ENCODE measurements at regions not wholly inside any gene's neighbourhood (a gene's known extent, or its start where the extent isn't known, plus 50 kb on each side); places are given as distances from the start of the nearest gene placed in this dataset.
A peak's percentile ranks its signal among the peaks of the same experiment; 100 is the strongest.
"Not testable (repeated sequence)": the region's sequence is repeated elsewhere in the genome, so short reads cannot be mapped to it uniquely, and the experiment has no call there.

GRCh38 chr18:76307293-76307690, 187.8 kb downstream of the ZNF516 start:
- DNase-seq (ENCODE audit: low spot score): no peak

GRCh38 chr18:76306685-76307292, 188.3 kb downstream of the ZNF516 start:
- no peak for DNase-seq (ENCODE audit: low spot score)

DNA sequence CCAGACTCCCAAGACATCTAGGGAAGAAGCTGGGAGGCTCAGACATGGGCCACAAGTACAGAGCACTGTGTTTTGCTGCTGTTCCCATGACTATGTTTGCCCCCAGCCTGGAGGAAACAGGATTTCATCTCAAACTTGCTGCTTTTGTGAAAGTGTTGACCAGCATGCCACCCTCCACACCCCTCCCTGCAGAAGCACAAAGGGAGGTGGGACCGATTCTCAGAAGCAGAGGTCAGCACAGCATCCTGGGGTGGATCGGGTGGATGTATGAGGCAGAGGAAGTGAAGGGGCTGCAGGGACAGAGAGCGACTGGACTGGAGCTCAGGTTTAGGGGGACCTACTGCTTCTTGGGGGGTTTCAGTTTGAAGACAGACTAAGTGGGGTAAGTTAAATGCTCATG, 209.2 kb downstream of the ZNF516 start:
- DNase-seq (ENCODE audit: low spot score): no peak

DNA sequence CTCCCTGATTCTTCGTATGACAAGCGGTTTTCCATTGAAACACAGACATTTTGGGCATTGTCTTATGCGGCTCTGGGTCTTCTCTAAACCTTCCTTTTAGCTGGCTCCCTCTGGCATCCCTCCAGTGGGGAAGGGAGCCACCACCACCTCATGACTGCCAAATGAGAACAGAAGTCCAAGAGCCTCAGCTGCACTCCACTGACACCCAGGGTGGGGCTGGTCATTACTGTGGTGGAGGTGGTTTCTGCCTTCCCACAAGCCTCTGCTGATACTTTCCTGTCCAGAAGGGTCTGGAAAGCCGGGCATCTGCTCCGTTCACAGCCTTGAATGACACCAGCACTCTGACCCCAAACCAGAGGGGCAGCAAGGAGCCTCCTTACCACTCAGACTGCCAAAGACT, 213.5 kb downstream of the ZNF516 start:
- DNase-seq (ENCODE audit: low spot score): no peak

DNA sequence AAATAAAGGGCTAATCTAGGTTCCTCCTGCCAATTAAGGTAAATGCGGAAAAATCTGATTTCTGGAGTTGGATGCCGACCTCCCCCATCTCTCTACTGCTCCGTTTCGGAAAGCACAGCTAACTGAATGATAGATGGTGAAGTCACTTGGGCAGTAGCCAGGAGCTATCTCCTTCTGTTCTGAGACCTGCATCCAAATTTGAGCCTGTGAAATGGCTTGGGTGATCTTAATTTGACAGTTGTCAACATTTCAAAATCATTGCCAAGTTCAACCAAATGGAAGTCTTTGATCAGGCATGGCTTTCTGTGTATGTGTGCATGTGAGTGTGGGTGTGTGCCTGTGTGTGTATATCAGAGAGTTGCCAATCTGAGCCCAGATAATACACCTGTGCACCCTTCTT, 217.2 kb downstream of the ZNF516 start:
- DNase-seq (ENCODE audit: low spot score): no peak

- DNase-seq (ENCODE audit: low spot score): peak; percentile 27
Observed at GRCh38 chr18:76275727-76276313, 219.2 kb downstream of the ZNF516 start.

GRCh38 chr18:76274468-76275289, 220.4 kb downstream of the ZNF516 start:
- DNase-seq (ENCODE audit: low spot score): peak; percentile 28

DNA sequence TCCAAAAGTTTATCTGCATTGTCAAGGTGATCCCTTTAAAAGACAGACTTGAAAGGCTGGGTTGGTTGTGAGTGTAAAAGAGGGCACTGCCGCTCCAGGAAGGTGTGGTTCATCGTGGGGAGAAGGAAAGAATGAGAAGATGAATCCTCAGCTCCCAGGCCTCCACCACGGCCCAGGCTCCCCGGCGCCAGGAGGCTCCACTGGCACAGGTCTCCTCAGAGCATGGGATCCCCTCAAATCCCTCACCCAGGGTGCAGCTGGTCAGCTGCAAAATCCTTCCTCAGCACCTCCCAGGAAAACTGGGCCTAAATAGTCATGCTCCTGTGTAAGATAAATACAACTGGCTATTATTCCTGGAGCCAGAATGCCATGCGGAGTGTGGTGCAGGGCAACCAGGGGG, 221.1 kb downstream of the ZNF516 start:
- no peak for DNase-seq (ENCODE audit: low spot score)

DNA sequence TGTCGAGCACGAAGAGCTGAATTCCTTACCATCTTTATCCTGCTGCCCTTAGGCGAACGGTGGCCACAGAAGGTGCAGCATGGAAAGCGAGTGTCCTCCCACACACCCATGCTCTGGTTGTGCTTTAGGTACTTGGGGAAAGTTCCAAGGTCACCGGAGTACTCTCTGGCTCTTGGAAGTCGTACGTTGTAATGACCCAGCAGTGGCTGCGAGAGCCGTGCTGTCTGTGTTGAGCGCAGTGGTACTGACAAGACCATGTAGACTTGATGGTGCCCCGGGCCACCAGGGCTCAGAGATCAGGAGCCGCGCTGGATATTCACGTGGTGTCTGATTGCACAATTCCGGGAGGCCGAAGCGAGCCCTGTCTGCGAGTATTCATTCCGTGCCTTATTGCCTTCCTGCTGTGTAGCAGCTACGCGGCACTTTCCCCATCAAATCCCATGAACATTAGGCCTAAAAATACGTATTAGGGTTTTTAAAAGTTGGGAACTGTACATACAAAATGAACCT, 222.0 kb downstream of the ZNF516 start:
- DNase-seq (ENCODE audit: low spot score): no peak

DNA sequence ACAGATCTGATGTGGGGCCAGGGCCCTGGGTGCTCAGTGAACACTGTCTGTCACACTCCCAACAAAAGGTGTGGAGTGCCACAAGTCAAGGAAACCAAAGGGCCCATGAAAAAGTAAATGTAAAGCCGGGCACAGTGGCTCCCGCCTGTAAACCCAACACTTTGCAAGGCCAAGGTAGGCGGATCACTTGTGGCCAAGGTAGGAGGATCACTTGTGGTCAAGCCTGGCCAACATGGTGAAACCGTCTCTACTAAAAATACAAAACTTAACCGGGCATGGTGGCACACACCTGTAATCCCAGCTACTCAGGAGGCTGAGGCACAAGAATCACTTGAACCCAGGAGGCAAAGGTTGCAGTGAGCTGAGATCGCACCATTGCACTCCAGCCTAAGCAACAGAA, 227.6 kb downstream of the ZNF516 start:
- not testable (repeated sequence) for DNase-seq (ENCODE audit: low spot score)

DNA sequence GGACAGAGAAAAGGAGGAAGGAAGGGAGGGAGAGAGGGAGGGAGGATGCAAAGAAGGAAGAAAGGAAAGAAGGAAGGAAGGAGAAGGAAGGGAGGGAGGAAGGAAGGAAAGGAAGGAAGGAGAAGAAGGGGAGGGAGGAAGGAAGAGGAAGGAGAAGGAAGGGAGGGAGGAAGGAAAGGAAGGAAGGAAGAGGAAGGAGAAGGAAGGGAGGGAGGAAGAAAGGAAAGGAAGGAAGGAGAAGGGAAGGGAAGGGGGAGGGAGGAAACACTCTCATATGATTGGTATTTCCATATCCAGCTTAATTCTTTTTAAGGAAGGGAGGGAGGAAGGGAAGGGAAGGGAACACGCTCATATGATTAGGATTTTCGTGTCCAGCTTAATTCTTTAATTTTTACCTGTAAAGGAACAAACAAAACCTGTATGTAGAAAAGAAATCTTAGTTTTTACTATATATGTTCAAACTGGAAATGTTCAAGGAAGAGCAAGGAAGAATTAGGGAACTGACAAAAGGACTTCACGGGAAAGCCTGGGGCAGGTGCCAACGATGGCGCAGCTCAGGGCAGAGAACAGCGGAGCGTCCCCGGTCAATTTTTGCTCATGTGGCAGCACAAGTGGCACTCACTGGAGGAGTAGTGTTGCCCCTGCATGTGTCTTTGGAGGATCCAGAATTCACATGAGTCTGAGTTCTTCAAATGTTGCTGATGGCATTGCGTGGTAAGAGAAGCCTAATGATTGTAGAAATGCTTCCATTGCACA, 228.6 kb downstream of the ZNF516 start:
- DNase-seq (ENCODE audit: low spot score): no peak

DNA sequence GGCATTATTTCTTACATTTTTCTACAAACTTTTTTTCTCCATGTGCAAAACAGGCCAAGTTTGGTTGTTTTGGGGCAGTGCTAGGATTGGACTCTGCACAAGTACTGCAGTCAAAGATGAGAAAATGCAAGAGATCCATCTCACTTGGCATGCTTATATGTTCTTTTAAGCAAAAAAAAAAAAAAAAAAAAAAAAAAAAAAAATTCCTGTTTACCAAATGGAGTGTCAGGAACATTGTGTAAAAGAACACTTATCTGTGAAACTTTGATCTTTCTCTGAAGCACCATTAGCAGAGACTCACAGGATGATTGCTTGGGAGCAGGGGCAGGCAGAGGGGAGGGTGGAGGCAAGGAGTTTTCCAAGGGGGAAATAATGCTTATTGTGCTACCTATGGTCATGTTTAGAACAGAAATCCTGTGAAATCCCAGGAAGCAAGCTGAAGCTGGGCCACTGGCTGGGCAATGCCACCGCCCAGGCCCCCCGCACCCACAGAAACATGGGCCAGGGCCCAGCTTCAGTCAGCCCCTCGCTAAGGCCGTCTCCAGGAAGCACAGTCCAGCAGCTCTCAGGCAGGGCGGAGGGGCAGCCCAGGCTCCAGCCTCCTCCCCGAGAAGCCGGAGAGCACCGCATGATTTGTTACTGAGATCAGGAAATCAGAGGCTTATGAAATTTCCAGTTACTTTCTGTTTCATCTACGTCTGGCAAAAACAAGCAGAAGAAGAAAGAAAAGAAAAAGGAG, 229.4 kb downstream of the ZNF516 start:
- peak; percentile 81 for DNase-seq (ENCODE audit: low spot score)

- no peak for DNase-seq (ENCODE audit: low spot score)
Observed at GRCh38 chr18:76264876-76265250, 230.2 kb downstream of the ZNF516 start.

DNA sequence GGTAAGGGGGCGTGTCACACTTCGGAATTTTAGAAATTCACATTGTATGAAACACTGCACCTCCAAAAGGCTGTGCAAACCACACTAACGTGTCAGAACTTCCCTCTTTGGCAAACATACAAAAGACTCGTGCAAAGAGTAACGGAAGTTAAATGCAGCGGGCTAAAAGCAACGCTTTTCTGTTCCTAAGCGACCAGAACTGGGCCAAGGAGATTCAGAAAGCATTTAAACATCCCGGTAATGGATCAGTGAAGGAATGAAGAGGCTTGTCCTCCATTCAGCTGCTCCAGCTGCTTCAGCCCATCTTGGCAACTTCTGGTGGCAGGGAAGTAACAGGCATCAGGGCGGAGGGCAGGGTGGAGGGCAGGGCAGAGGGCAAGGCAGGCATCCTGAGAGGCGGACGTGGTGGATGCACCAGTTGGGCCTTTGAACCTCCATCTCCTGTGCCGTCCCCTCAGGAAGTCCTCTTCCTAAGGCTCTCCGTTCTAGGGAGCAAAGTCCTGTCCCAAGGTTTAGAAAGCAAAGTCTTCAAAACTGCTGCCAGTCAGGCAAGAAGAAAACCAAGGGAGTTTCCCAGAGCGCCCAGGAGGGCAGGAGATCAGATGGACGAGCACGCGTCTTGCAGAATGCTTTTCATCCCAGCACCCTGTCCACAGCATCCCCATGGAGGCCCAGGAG, 230.7 kb downstream of the ZNF516 start:
- DNase-seq (ENCODE audit: low spot score): no peak

DNA sequence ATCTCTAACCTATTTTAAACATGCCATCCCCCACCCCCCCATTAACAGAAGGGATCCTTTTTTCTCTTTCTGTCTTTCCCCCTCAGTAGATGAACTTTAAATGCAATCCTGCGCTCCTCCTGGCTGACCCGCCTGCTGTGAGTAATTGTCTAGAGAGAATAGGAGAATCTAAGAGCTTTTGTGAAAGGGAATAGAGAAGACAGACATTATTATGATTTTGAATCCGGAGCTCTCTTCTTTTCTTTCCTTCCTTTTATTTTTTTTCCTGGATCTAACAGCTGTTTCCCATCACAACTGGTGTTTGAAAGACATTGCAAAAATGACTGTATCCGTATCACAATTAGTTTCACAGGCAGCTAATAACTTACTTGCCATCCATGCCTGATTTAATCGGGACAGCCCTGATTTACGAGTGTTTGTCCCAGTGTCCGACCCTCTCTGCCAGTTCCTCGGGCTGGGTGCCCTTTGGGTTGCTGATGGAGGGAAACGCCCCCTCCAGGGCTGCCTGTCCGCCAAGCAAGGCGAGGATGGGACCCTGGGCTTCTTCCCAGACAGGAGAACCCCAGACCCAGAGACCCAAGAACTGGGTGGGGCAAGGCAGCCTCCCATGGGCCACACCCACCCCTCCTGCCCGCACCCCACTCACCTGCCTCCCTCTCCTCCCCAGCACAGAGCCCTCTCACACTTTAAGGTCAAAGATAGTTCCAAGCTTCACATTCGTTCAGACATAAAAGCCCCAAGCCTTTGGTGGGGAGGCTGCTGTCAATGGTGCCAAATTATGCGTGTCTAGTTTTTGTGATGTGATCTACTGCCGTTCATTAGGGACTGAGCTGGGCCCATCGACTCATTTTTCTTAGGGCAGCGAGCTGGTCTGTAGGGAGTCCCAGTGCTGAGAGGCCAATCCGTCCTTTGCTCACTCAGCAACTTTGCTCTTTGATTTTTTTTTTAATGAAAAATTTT, 231.7 kb downstream of the ZNF516 start:
- DNase-seq (ENCODE audit: low spot score): no peak

DNA sequence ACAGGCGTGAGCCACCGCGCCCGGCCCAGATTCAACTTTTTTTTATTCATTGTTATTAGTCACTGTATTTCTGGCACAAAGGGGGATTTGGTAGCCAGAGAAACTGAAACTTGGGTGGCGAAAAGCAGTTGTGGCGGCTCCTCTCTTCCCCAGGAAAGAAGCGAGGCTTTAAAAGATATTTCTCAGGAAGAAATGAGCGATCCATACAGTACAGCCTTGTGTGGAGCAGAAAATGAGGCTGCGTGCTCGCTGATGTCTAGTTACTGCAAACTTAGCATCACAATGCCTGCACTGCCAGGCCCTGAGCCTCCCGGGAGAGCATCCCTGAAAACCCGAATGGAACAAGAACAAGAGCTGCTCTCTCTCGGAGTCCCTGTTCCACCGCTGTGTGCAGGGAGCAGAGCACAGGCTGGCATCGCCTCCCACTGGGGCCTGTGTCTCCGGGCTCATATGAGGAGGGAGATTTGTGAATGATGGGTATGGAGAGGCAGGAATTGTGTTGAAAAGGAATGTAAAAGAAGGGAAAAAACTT, 234.0 kb downstream of the ZNF516 start:
- DNase-seq (ENCODE audit: low spot score): no peak

DNA sequence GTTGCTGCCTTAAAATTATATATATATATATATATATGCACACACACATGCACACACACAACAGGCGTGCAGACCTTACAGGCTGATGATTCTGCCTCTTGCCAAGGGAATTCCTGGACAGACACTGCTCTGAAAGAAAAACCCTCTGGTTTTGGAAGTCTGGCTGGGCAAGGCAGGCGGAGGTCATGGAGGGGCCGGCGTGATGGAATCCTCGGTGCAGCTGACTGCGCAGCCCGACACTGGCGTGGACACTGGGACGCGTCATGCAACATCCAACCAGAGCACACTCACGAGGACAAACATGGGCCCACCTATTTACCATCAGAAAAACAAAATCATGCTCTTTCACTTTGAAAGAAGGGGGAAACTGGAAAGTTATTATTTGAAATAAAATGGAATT, 235.3 kb downstream of the ZNF516 start:
- no peak for DNase-seq (ENCODE audit: low spot score)

- no peak for DNase-seq (ENCODE audit: low spot score)
Observed at GRCh38 chr18:76259096-76259495, 235.9 kb downstream of the ZNF516 start.

GRCh38 chr18:76258209-76258608, 236.8 kb downstream of the ZNF516 start:
- peak; percentile 26 for DNase-seq (ENCODE audit: low spot score)
